Cardiac muscle cell (in vitro differentiated cells and primary cell): ENCODE measurements at regions not wholly inside any gene's neighbourhood (a gene's known extent, or its start where the extent isn't known, plus 50 kb on each side); places are given as distances from the start of the nearest gene placed in this dataset.

Experiments
- DNase-seq, 2 donors: peaks; one replicate each; pipeline versions ENCODE4 v3.0.0 to v3.0.0-alpha.2; 2010 to 2017; ENCODE audit warnings: low read depth in 1 of 2, low spot score in 1 of 2
- H3K27ac ChIP-seq: fragments of 200-600 bp; sonication (generic); 2 replicates; pipeline ENCODE4 v1.5.1; 2016
- H3K27me3 ChIP-seq: fragments of 200-600 bp; sonication (generic); 2 replicates; pipeline ENCODE4 v1.6.0; 2016; ENCODE audit warnings: control low read depth
- H3K36me3 ChIP-seq: fragments of 200-600 bp; sonication (generic); 2 replicates; pipeline ENCODE4 v1.5.1; 2016; ENCODE audit warnings: control low read depth
- H3K4me1 ChIP-seq: fragments of 200-600 bp; sonication (generic); 2 replicates; pipeline ENCODE4 v1.8.1; 2017; ENCODE audit warnings: low read depth, mild to moderate bottlenecking, mixed run types
- H3K4me3 ChIP-seq: fragments of 200-600 bp; sonication (generic); 2 replicates; pipeline ENCODE4 v1.5.1; 2016; ENCODE audit warnings: mild to moderate bottlenecking
- H3K9me3 ChIP-seq: fragments of 200-600 bp; sonication (generic); 2 replicates; pipeline ENCODE4 v1.5.1; 2017; ENCODE audit warnings: low read depth, mild to moderate bottlenecking, control low read depth
- TF ChIP-seq, protein P1 (sequence below): IDR thresholded peaks from 2 replicates; pipeline ENCODE4 v1.5.1; 2012; ENCODE audit warnings: low read depth, mild to moderate bottlenecking, low read length

DNA sequence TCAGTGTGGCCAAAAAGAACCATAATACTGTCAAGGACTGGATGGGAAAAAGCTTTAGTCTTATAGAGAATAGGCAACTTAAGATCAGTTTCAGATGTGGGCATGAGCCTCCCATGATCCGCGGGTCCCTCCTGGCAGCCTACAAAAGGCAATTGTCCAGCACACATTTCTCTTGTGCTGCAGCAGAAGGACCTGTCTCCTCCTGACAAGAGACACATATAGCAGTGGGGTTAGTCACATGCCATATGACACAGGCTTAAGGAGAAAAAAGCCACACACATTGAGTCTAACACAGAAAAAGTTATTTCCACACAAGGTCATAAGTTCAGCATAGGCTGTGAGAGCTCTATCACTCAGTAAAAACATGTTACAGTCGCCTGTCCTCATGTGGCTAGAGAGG, 1378.7 kb upstream of the PRR20A start:
- Histone ChIP-seq H3K27me3 (no peaks in the 10 kb centered on the region), H3K27ac (no peak overlapping the region), H3K36me3 (no peaks in the 10 kb centered on the region), H3K4me1 (no peaks in the 10 kb centered on the region), H3K9me3 (no peaks in the 10 kb centered on the region), H3K4me3 (no peak overlapping the region)
- DNase-seq, result no peak
- TF ChIP-seq, protein P1, sequence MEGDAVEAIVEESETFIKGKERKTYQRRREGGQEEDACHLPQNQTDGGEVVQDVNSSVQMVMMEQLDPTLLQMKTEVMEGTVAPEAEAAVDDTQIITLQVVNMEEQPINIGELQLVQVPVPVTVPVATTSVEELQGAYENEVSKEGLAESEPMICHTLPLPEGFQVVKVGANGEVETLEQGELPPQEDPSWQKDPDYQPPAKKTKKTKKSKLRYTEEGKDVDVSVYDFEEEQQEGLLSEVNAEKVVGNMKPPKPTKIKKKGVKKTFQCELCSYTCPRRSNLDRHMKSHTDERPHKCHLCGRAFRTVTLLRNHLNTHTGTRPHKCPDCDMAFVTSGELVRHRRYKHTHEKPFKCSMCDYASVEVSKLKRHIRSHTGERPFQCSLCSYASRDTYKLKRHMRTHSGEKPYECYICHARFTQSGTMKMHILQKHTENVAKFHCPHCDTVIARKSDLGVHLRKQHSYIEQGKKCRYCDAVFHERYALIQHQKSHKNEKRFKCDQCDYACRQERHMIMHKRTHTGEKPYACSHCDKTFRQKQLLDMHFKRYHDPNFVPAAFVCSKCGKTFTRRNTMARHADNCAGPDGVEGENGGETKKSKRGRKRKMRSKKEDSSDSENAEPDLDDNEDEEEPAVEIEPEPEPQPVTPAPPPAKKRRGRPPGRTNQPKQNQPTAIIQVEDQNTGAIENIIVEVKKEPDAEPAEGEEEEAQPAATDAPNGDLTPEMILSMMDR, result no peak

DNA sequence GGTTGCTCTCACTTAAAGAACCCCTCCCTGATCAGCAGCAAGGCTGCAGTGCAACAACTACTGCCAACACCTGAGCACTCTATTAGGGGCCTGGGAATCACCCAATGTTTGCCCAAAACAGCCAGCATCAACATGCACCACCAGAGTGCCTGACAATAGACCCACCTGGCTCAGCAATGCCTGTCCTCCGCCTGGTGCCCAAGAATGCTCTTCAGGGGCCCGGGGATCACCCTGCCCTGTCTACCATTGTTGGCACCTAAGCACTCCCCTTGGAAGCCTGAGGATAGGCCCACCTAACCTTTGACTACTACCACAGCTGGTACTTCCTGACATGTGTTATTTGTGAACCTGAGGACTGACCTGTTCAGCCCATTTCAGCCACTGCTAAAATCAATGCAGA, 1363.1 kb upstream of the PRR20A start:
- Histone ChIP-seq H3K27me3 (no peaks in the 10 kb centered on the region), H3K4me3 (no peak overlapping the region), H3K4me1 (no peaks in the 10 kb centered on the region), H3K9me3 (no peaks in the 10 kb centered on the region), H3K27ac (no peak overlapping the region), H3K36me3 (no peaks in the 10 kb centered on the region)
- TF ChIP-seq, protein P1, result no peak
- DNase-seq, result no peak

DNA sequence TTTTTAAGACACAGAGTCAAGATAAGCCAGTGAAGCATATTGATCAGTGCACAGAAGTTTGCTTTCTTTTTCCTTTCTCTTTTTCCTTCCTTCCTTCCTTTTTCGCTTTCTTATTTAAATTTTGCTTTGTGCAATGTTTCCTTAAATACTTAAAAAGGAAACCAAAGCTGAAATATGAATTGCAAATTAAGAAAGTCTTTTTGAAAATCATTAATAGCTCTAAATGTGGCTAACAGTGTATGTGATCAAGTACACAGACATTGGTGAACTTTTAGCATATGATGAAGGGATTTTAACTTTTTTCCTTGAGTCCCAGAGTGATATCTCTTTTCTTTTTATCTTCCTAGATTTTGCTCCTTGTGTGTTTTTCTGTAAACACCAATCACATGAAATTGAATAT, 1356.9 kb upstream of the PRR20A start:
- H3K36me3 ChIP-seq, result no peaks in the 10 kb centered on the region
- no peaks in the 10 kb centered on the region for H3K27me3 ChIP-seq
- no peaks in the 10 kb centered on the region for H3K9me3 ChIP-seq
- no peak overlapping the region for H3K27ac ChIP-seq
- H3K4me3 ChIP-seq, result no peak overlapping the region
- no peaks in the 10 kb centered on the region for H3K4me1 ChIP-seq
- DNase-seq, result no peak
- TF ChIP-seq, protein P1, result no peak

DNA sequence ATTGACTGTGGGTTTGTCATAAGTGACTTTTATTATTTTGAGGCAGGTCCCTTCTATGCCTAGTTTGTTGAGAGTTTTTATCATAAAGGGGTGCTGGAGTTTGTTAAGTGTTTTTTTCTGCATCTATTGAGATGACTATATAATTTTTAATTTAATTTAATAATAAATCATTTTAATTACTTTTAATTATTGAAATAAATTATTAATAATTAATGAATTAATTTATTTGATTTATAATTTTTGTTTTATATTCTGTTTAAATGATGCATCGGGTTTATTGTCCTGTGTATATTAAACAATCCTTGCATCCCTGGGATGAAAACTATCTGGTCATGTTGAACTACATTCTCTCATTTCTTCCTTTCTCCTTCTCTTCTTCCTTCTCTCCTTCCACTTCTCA, 1352.2 kb upstream of the PRR20A start:
- no peaks in the 10 kb centered on the region for H3K36me3 ChIP-seq
- H3K4me1 ChIP-seq, result no peaks in the 10 kb centered on the region
- H3K27ac ChIP-seq, result no peak overlapping the region
- no peak for DNase-seq
- no peaks in the 10 kb centered on the region for H3K9me3 ChIP-seq
- TF ChIP-seq, protein P1, result no peak
- no peaks in the 10 kb centered on the region for H3K27me3 ChIP-seq
- H3K4me3 ChIP-seq, result no peak overlapping the region

DNA sequence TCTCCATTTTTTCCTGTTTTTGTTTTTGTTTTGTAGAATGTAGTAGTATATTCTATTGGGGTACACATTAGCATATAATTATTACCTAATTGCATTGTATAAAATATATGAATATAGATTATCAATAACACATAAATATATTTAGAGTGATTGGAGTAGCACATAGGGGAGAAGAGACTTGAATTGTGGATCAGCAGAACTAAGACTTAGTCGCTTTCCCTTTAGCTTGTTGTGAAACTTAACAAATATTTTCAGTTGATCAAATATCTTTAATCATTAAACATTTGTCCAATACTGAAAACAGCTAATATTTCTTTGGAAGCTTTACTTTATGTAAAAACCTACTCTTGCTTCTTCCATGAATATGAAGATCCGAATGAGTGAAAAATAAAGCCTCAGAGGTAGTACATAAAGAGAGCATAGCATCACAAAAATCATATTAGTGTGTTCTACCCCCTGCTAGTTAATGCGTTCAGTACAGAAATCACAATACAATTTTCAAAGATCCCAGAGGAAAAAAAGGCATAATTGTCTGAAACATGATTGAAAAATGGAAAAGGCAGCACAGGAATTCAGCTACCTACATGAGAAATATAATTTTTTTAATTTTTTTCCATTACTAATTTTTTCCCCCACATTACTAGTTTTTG, 1348.0 kb upstream of the PRR20A start:
- TF ChIP-seq, protein P1, result no peak
- Histone ChIP-seq H3K9me3 (no peaks in the 10 kb centered on the region), H3K27me3 (no peaks in the 10 kb centered on the region), H3K4me1 (no peaks in the 10 kb centered on the region), H3K27ac (no peak overlapping the region), H3K36me3 (no peaks in the 10 kb centered on the region), H3K4me3 (no peak overlapping the region)
- no peak for DNase-seq
